Tibial nerve (tissue), 4 donors: ENCODE measurements at regions not wholly inside any gene's neighbourhood (a gene's known extent, or its start where the extent isn't known, plus 50 kb on each side); places are given as distances from the start of the nearest gene placed in this dataset.

Experiments
- EP300 ChIP-seq, 2 donors: sonication (generic); formaldehyde crosslinking; IDR thresholded peaks; one replicate each; pipeline ENCODE4 v1.6.1; 2017; ENCODE audit warnings: antibody characterized with exemption in 2 of 2, mild to moderate bottlenecking in 1 of 2
- TF ChIP-seq, protein P1 (sequence below), 5 experiments: fragments of 200-600 bp in 3 of 5; fragments of 450-650 bp in 2 of 5; sonication (generic) in 3 of 5; IDR thresholded peaks; one replicate each; pipeline ENCODE4 v1.5.1; 2016 to 2019; ENCODE audit warnings: antibody characterized with exemption in 5 of 5, mild to moderate bottlenecking in 3 of 5, moderate library complexity in 2 of 5

DNA sequence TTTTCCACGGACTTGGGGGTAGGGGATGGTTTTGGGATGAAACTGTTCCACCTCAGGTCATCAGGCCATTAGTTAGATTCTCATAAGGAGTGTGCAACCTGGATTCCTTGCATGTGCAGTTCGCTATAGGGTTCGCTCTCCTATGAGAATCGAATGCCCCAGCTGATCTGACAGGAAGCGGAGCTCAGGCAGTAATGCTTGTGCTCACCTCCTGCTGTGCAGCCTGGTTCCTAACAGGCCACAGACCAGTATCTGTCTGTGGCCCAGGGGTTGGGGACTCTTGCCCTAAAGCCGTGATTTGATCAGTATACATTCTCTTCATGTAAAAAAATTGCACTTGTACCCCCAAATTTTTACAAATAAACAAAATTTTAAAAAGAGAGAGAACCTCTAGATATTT lies 219.4 kb upstream of the CPNE8 start:
- TF ChIP-seq, protein P1, sequence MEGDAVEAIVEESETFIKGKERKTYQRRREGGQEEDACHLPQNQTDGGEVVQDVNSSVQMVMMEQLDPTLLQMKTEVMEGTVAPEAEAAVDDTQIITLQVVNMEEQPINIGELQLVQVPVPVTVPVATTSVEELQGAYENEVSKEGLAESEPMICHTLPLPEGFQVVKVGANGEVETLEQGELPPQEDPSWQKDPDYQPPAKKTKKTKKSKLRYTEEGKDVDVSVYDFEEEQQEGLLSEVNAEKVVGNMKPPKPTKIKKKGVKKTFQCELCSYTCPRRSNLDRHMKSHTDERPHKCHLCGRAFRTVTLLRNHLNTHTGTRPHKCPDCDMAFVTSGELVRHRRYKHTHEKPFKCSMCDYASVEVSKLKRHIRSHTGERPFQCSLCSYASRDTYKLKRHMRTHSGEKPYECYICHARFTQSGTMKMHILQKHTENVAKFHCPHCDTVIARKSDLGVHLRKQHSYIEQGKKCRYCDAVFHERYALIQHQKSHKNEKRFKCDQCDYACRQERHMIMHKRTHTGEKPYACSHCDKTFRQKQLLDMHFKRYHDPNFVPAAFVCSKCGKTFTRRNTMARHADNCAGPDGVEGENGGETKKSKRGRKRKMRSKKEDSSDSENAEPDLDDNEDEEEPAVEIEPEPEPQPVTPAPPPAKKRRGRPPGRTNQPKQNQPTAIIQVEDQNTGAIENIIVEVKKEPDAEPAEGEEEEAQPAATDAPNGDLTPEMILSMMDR (IDR thresholded peaks at IDR 0.05), result no peak
- no peak for TF ChIP-seq EP300 (IDR thresholded peaks at IDR 0.05)
